AG08396 (cell line): ENCODE measurements at regions not wholly inside any gene's neighbourhood (a gene's known extent, or its start where the extent isn't known, plus 50 kb on each side); places are given as distances from the start of the nearest gene placed in this dataset.

Experiments used
- DNase-seq: peaks from one replicate; pipeline ENCODE4 v3.0.0; 2012; ENCODE audit warnings: low spot score, mixed read lengths

GRCh38 chr10:125337510-125337909, 177.1 kb upstream of the CTBP2 start:
- DNase-seq: no peak

DNA sequence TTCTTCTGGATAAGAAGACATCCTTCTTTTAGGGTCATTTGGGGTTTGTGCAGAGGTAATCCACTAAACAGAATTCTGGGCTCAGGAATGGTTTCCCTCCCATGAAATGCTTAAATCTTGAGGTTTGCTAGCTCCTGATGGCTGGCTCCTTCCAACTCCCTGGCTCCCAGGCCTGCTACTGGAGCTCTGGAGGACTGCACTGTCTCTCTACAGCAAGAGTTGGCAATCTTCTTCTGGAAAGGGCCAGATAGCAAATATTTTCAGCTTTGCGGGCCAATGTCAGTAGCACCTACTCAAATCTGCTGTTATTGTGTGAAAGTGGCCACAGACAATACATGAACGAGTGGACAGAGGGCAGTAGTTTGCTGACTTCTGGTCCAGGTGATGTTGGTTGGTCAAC, 174.2 kb upstream of the CTBP2 start:
- no peak for DNase-seq

DNA sequence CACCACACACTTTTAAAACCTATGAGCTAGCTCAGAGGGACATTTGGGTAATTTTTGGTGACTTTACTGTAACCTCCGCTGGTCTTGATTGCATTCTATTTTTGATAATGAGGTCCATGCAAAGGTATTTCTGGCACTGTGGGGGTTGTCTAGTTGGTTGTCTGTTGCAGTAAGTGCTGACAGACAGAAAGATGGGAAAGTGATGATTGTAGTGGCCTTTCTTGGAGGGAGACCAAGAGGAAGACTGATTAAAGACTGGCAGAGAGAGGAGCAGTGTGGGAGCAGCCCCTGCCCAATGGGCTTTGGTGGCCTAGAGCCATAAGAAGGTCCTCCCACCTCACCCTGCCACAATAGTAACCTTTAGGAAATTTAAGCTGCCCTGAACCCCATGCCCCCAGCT, 173.4 kb upstream of the CTBP2 start:
- DNase-seq: no peak

DNA sequence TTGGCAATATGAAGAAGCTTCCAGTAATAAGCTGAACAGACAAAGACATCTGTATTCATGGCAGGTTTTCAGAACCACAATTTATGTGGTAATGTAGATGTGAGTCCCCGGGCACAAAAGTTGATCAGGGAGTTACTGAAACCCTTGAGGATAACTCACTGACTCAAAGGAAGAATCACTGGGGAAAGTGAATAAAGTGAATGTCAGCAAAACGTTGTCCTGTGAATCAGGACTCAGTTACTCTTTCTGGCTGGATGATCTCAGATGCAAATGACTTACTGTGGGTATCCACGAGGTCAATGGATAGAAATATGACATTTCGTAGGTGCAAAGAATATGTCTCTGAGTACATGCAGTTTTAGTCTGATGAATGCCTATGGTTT, 172.8 kb upstream of the CTBP2 start:
- no peak for DNase-seq

- no peak for DNase-seq
Observed at GRCh38 chr10:125332548-125333208, 172.3 kb upstream of the CTBP2 start.

GRCh38 chr10:125331056-125331455, 170.7 kb upstream of the CTBP2 start:
- DNase-seq: no peak

GRCh38 chr10:125329056-125329455, 168.7 kb upstream of the CTBP2 start:
- no peak for DNase-seq

GRCh38 chr10:125325326-125325725, 165.0 kb upstream of the CTBP2 start:
- no peak for DNase-seq

DNA sequence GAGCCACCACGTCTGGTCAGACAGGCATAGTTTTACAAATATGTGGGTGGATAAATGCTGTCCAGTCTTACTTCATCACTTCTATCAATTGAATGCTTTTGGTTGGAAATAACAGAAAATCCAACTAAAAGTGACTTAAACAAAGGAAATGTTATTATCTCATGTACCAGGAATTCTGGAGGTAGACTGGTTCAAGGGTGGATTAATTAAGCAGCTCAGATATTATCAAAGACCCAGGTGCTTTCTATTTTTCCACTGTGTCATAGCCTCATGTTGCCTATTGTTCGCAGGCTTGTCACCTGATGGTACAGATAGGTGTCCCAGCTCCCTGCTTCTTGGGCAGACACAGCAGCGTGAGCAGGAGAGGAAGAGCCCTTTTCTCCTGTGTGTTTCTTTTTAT, 156.1 kb upstream of the CTBP2 start:
- DNase-seq: no peak

DNA sequence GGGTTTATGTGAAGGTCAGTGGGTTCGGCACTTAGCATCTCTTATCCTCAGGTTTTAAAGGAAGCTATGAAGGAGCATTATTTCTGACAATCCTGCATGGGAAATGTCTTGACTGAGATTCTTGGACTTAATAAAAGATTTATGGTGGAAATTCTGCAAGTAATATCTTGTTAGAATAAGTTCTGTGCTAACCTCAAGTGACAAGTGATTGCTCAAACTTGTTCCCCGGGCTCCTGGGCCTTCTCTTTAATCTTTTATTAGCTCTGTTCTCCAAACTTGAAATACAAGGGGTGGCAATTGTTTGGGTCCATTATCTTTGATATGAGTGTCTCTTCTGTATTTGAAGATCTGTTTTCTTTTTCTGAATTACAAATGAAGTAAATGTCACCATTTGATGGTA, 140.6 kb upstream of the CTBP2 start:
- DNase-seq: no peak

- DNase-seq: no peak
Observed at GRCh38 chr10:125299461-125299860, 139.1 kb upstream of the CTBP2 start.

- DNase-seq: no peak
Observed at GRCh38 chr10:125296598-125296997, 136.2 kb upstream of the CTBP2 start.

DNA sequence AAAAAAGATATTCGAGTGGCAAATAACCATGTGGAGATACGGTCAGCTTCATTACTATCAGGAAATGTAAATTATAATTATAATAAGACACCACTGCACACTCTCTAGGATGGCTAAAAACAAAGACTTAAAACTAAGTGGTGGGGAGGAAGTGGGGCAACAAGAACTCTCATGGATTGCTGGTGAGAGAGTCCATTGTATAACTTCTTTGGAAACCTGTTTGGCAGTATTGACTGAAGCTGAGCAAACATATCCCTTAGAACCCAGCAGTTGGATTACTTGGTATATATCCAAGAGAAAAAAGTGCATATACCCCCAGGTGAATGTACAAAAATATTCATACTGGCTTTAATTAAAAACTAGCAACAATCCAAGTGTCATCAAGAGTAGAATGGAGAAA, 133.7 kb upstream of the CTBP2 start:
- no peak for DNase-seq

DNA sequence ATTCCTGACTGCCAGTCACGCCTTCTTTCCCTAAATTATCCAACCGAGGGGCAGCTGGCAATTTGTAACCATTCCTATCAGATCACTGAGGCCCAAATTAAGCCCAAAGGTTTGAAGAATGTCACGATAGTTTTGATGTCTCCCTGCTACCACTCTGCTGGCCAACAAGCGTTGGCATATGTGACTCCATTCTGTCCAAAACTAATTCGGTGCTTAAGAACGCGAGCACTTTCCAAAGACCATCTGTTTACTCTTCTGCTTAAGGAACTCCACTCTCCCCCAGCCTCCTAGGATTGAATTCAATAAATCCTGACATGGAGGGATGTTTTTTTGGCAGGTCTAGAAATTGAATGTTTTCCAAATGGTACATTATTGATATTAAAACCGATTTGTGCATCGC, 131.5 kb upstream of the CTBP2 start:
- no peak for DNase-seq

DNA sequence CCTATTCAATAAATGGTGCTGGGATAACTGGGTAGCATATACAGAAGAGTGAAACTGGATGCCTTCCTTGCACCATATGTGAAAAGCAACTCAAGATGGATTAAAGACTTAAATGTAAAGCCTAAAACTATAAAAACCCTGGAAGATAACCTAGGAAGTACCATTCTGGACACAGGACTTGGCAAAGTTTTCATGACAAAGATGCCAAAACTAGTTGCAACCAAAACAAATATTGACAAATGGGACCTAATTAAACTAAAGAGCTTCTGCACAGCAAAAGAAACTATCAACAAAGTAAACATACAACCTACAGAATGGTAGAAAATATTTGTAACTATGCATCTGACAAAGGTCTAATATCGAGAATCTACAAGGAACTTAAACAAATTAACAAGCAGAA, 129.1 kb upstream of the CTBP2 start:
- no peak for DNase-seq

DNA sequence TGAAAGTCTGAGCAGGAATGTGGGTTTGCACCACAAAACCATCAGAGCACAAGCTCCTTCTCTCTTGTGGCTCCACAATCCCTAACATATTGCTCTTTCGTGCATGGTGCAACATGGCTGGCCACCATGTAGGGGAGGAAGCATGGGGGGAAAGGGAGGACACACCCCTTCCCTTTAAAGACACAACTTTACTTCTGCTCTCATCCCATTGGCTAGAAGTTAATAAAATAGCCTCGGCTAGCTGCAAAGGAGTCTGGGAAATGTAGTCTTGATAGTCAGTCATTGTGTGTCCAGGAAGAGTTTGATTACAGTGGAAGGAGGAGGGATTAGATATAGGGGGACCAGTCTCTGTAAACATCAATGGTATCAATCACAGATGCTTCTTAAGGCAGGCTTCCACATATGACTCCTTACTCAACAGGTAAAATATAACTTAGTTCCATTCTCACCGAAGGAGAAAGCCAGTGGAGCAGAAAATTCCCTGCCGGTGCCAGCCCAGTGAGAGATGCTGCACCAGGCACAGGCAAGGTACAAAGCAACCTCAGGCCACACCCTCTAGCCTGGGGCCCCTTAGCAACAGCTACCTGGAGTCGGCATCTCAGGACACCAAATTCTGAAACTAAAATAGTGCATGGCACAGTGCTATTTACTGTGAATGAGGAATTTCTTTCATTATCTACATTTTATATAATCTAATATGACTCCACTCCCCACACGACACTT, 124.7 kb upstream of the CTBP2 start:
- DNase-seq: no peak

DNA sequence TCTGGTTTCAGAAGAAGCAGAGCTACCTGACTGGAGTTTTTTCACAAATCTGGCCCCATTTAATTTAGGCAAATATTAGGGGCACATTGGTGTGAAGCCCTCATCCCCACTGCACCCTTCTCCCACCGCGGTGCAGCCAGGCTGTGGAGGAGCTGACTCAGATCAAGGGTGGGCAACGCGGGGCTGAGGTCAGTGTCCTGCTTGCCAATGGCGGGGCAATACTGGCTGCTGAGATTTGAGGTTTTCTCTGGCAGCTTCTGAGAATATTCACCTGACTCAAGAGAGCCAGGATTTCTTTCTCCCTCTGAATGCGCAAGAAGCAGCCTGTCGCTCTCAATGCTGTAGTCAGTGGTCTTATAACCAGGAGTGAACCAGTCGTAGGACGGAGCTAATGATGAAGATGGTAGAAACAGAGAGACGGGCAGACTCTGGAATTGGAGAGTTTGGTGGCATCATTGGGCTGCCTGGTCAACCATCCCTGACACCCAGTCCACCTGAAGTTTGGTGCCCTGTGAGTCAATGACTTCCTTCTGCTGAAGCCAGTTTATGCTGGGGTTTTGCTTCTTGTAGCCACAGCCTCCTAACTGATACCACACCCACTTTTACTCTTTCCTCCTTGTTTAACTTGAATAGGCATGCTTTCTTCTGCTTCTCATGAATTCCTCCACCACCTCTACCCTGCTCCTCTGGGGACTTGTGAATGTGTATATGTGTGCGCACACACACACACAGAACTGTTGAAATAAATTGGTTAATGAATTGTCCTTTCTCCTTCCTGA, 123.7 kb upstream of the CTBP2 start:
- no peak for DNase-seq

- DNase-seq: no peak
Observed at GRCh38 chr10:125283191-125283835, 123.0 kb upstream of the CTBP2 start.

GRCh38 chr10:125281091-125281490, 120.7 kb upstream of the CTBP2 start:
- DNase-seq: no peak

GRCh38 chr10:125276133-125276532, 115.8 kb upstream of the CTBP2 start:
- no peak for DNase-seq

GRCh38 chr10:125274961-125275360, 114.6 kb upstream of the CTBP2 start:
- DNase-seq: no peak

DNA sequence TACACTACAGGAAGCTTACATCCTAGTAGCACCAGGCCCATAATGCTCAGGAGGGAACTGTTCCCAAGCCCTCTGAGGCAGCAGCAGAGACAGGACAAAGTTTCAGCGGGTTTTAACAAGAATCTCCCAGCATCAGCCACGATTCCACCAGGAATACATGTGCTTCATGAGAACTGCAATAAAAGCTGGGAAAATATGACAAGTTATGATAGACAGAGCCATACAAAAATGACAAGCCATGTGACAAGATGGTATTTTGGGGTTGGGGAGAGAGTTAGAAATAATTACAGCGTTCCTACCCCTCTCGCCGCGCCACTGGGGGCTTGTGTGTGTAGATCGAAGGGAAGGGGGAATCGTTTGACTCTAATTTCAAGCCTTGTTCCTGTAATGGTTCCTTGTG, 112.7 kb upstream of the CTBP2 start:
- DNase-seq: no peak

DNA sequence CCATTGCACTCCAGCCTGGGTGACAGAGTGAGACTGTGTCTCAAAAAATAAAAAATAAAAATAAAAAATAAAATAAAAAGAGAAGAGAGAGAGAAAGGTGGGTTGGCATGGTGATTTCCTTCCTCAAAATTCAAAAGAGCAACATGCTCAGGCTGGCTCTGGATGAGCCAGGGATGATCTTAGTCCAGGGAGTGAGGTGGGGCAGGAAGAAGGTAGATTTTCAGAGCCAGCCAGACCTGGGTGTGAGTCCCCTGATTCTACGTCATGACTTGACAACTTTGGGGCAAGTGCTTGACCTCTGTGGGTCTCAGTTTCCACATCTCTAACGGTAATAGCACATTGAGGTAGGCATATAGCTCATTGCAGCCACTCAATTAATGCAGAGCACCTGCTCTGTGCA, 109.4 kb upstream of the CTBP2 start:
- DNase-seq: no peak
